GM21515 (cell line): ENCODE measurements at regions not wholly inside any gene's neighbourhood (a gene's known extent, or its start where the extent isn't known, plus 50 kb on each side); places are given as distances from the start of the nearest gene placed in this dataset.

Experiments
- ATAC-seq: cut with Tn5 transposase; IDR thresholded peaks from one replicate; pipeline ENCODE4 v1.9.1; 2021; ENCODE audit not compliant: unreplicated experiment

- ATAC-seq, result no peak
Observed at GRCh38 chr17:5817475-5818395, 233.4 kb upstream of the NLRP1 start.

- no peak for ATAC-seq
Observed at GRCh38 chr17:5819396-5819795, 235.1 kb upstream of the NLRP1 start.

GRCh38 chr17:5819921-5820685 is 235.8 kb upstream of the NLRP1 start:
- ATAC-seq, result no peak

DNA sequence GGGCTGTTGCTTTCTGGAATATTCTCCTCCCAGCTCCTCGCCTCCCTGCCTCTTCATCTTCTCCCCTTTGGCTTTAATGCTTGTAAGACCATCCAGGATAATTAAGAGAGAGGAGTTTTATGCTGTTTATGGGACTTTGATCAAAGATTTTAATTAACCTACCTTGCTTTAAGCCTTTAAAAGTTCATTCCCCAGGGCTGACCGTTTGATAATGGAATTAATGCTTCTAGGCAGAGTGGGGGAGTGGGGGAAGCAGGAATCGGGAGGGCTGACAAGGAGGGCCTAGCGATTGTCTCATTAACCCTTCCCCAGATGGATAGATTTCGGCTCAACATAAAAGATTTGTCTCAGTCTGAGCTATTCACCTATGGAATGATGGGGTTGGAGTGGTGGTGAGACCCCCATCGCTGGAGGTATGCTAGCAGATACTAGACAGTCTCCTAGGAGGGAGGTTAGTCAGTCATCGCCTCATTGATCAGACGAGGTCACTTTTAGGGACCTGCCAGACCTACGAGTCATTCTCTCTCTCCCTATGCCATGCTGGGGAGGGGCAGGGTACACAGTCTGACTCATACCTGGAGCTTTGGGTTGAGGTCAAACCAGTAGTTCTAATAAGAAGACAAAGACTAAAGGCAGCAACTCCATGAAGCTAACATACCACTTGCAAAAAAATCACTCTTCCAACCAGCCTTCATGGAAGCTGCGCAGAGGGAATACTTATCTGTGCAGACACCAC is 236.6 kb upstream of the NLRP1 start:
- no peak for ATAC-seq

GRCh38 chr17:5821803-5822202 is 237.5 kb upstream of the NLRP1 start:
- no peak for ATAC-seq

- no peak for ATAC-seq
Observed at GRCh38 chr17:5822281-5823060, 238.2 kb upstream of the NLRP1 start.

DNA sequence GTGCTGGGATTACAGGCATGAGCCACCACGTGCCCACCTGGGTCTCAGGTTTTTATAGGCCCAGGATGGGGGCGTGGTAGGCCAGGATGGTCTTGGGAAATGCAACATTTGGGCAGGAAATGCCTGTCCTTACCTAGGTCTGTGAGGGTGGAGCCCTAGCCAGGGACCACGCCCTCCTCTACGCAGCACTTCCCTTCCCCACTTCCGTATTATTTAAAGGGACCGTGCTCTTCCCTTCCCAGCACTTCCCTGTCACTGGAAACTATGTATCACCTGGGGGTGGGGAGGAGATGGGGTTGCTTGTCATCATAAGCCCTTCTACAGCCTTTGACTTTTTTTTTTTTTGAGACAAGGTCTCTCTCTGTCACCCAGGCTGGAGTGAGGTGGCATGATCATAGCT is 238.9 kb upstream of the NLRP1 start:
- ATAC-seq, result no peak

- ATAC-seq, result no peak
Observed at GRCh38 chr17:5825717-5826330, 241.5 kb upstream of the NLRP1 start.

GRCh38 chr17:5826384-5826783 is 242.1 kb upstream of the NLRP1 start:
- no peak for ATAC-seq

DNA sequence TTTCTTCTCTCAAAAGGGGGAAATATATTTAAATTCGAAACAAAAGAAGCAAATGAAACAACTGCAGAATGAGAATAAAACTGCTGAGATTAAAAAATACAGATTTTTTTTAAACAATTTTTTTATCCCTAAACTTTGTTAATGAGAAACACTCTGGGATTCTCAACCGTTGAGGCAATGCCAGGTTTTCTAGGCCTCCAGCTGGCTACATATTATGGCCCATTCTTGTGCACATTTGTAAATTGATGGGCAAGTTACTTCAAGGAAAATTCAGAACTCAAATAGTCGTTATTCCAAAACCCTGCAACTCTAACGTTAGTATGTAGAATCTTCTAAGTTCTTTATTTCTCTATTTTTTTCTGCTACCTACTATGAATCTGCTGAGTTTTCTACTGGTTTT is 239.3 kb upstream of the WSCD1 start:
- ATAC-seq, result no peak

DNA sequence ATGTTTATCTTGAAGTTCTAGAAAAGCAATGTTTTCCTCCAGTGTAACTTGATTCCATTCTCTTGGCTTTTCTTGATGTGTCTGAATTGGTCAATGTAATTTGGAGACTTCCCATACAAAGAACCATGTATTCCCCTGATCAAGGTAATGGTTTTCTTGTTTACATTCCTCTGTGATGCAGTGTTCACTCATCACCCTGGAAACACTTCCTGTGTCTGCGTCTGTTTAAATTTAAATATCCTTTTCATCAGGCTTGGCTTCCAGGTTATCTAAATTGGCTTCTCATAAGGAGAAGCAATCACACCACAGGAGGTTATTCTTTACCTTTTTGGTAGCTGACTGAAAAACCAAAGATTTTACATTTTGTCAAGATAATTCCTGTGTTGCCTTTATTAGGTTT is 237.3 kb upstream of the WSCD1 start:
- ATAC-seq, result no peak

GRCh38 chr17:5837055-5837491 is 233.1 kb upstream of the WSCD1 start:
- no peak for ATAC-seq

DNA sequence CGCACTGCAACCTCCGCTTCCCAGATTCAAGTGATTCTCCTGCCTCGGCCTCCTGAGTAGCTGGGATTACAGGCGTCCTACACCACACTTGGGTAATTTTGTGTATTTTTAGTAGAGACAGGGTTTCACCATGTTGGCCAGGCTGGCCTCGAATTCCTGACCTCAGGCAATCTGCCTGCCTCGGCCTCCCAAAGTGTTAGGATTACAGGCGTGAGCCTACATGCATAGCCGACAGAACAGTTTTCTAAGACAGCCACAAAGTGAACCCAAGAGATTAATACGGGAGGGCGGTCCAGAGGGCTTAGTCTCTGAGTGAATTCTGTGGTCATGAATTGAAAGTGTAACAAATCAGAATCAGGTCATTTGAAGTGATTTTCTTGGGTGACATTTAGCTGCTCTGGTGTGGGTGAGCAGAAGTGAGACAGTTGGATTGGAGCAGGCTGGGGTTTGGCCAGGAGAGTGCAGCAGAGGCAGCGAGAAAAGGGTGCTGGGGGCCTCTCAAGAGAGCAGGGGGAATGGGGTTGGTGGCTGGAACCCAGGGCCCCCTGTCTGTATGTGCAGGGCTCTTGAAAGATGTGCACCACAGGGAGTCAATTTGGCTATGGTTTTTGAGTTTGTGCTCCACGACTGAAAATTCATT is 231.4 kb upstream of the WSCD1 start:
- ATAC-seq, result no peak

DNA sequence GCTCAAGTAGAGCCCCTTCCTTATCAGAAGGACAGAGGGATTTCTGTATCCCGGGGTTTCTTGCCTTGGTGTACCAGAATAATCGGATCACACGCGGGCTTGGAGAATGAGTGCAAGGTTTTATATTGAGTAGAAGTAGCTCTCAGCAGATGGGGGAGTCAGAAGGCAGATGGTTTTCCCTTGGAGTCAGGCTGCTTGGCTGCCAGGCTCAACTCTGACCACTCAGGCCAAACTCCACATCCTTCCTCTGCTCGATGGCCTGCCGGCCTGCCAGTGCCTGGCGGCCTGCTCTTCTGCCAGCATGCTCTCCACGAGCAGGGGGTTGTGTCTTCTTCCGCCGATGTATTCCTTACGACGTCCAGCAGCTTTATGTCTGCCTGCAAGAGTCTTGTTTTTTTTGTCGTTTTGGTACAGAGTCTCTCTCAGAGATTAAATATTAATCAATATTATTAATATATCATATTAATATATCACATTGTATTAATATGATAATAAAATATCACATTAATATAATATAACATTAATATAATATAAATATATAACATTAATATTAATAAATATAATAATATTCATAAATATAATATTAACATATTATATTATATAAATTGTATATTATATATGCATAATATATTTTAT is 229.2 kb upstream of the WSCD1 start:
- no peak for ATAC-seq

- ATAC-seq, result no peak
Observed at GRCh38 chr17:5841862-5842261, 228.3 kb upstream of the WSCD1 start.

DNA sequence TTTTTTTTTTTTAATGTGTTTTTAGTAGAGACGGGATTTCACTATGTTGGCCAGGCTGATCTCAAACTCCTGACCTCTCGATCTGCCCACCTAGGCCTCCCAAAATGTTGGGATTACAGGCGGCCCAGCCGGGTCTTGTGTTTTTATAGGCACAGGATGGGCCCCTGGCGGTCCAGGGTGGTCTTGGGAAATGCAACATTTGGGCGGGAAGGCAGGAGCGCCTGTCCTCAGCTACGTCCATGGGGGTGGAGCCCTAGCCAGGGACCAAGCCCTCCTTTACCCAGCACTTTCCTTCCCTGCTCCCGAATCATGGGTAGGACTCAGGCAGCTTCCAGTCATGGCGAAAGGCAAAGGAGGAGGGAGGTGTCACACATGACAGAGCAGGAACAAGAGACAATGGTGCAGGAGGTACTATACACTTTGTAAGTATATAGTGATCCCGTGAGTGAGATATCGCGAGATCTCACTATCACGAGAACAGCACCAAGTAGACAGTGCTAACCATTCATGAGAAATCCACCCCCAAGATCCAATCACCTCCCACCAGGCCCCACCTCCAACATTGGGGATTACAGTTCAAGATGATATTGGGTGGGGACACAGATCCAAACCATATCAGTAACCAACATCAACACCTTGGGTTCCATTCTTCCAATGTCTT is 226.7 kb upstream of the WSCD1 start:
- no peak for ATAC-seq

GRCh38 chr17:5846001-5846400 is 224.2 kb upstream of the WSCD1 start:
- ATAC-seq, result no peak

GRCh38 chr17:5854871-5855554 is 215.2 kb upstream of the WSCD1 start:
- no peak for ATAC-seq
